ENCODE measurements at regions not wholly inside any gene's neighbourhood (a gene's known extent, or its start where the extent isn't known, plus 50 kb on each side); places are given as distances from the start of the nearest gene placed in this dataset.

- Mint-ChIP-seq H3K27ac (no peak overlapping the region), H3K27me3 (ENCODE audit: insufficient read depth) (no peaks in the 10 kb centered on the region; the same call in 1 of the 2 replicates), H3K9me3 (peaks cover 44% of the 10 kb centered on the region), H3K4me1 (ENCODE audit: low read depth) (no peaks in the 10 kb centered on the region), H3K36me3 (ENCODE audit: low read depth) (peaks cover 3% of the 10 kb centered on the region), H3K4me3 (no peak overlapping the region)
- DNase-seq: no peak
- TF ChIP-seq CTCF (IDR thresholded peaks at IDR 0.05): no peak
Measured at GRCh38 chr5:118247458-118247857, 740.9 kb downstream of the DTWD2 start.

- Mint-ChIP-seq H3K4me3 (no peak overlapping the region), H3K36me3 (ENCODE audit: low read depth) (no peaks in the 10 kb centered on the region; the same call in 1 of the 2 replicates), H3K27ac (no peak overlapping the region), H3K27me3 (ENCODE audit: insufficient read depth) (no peaks in the 10 kb centered on the region; the same call in 1 of the 2 replicates), H3K4me1 (ENCODE audit: low read depth) (no peaks in the 10 kb centered on the region), H3K9me3 (peaks cover 19% of the 10 kb centered on the region)
- TF ChIP-seq CTCF (IDR thresholded peaks at IDR 0.05): no peak
- no peak for DNase-seq
Measured at GRCh38 chr5:118243613-118244012, 744.7 kb downstream of the DTWD2 start.

- Mint-ChIP-seq H3K4me1 (ENCODE audit: low read depth) (no peaks in the 10 kb centered on the region), H3K27ac (no peak overlapping the region), H3K4me3 (no peak overlapping the region), H3K27me3 (ENCODE audit: insufficient read depth) (no peaks in the 10 kb centered on the region; the same call in 1 of the 2 replicates), H3K36me3 (ENCODE audit: low read depth) (no peaks in the 10 kb centered on the region; the same call in 1 of the 2 replicates), H3K9me3 (peaks cover 14% of the 10 kb centered on the region)
- TF ChIP-seq CTCF (IDR thresholded peaks at IDR 0.05): no peak
- DNase-seq: no peak
Measured at GRCh38 chr5:118243068-118243467, 745.3 kb downstream of the DTWD2 start.

- no peaks in the 10 kb centered on the region; the same call in none of the 2 replicates for H3K27me3 Mint-ChIP-seq (ENCODE audit: insufficient read depth)
Measured at GRCh38 chr5:118236108-118236849, 752.1 kb downstream of the DTWD2 start.

GRCh38 chr5:118233606-118234005, 754.7 kb downstream of the DTWD2 start:
- no peak overlapping the region for H3K4me3 Mint-ChIP-seq
- peaks cover 34% of the 10 kb centered on the region for H3K9me3 Mint-ChIP-seq
- H3K4me1 Mint-ChIP-seq (ENCODE audit: low read depth): no peaks in the 10 kb centered on the region
- no peak for DNase-seq
- no peak for TF ChIP-seq CTCF (IDR thresholded peaks at IDR 0.05)
- H3K36me3 Mint-ChIP-seq (ENCODE audit: low read depth): no peaks in the 10 kb centered on the region
- no peaks in the 10 kb centered on the region; the same call in 1 of the 2 replicates for H3K27me3 Mint-ChIP-seq (ENCODE audit: insufficient read depth)
- H3K27ac Mint-ChIP-seq: no peak overlapping the region

More at GRCh38 chr5:118236108-118236849, 752.1 kb downstream of the DTWD2 start:
- no peak overlapping the region for H3K27ac Mint-ChIP-seq
- no peak for TF ChIP-seq CTCF (IDR thresholded peaks at IDR 0.05)
- peaks cover 26% of the 10 kb centered on the region for H3K9me3 Mint-ChIP-seq
- no peaks in the 10 kb centered on the region for H3K36me3 Mint-ChIP-seq (ENCODE audit: low read depth)
- no peaks in the 10 kb centered on the region for H3K4me1 Mint-ChIP-seq (ENCODE audit: low read depth)
- H3K4me3 Mint-ChIP-seq: no peak overlapping the region
- DNase-seq: no peak

Data from HFFc6 (cell line).